NCI-H460 (cell line): ENCODE measurements at regions not wholly inside any gene's neighbourhood (a gene's known extent, or its start where the extent isn't known, plus 50 kb on each side); places are given as distances from the start of the nearest gene placed in this dataset.
"Not testable (repeated sequence)": the region's sequence is repeated elsewhere in the genome, so short reads cannot be mapped to it uniquely, and the experiment has no call there.

Source experiments
- DNase-seq: peaks from one replicate; pipeline ENCODE4 v3.0.0-alpha.2; 2016; ENCODE audit warnings: low read depth; ENCODE audit errors: extremely low read depth

DNA sequence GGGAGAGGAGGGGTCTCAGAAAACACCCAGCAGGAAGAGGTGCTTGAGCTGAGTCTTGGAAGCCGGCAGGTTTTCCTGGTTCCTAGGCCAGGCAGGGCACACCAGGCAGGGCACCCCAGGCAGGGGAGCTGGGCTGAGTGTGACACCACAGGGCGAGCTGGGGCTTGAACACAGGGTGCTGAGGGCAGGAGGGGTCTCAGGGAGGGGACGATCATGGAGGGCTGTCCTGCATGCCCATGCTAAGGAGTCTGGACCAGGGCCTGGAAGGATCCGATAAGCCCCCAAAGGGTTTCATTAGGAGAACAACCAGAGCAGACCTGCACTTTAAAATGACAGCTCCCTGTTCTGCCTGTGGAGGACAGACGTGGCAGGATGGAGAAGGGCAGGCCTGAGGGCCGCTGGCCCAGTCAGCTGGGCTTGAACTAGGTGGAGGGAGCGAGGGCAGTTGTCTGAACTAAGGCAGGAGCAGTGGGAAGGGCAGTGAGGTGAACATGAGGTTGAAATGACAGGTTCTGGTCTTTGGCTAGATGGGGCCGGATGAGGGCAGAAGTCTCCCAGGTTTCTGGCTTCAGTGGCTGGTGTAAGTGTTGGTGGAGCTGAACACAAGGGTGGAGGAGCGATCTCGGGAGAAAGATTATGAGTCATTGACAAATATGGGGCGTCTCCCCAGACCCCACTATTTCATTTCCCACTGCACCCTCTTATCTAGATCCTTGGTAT lies 171.0 kb upstream of the PZP start:
- no peak for DNase-seq

- no peak for DNase-seq
Observed at GRCh38 chr12:9378430-9378835, 170.2 kb upstream of the PZP start.

DNA sequence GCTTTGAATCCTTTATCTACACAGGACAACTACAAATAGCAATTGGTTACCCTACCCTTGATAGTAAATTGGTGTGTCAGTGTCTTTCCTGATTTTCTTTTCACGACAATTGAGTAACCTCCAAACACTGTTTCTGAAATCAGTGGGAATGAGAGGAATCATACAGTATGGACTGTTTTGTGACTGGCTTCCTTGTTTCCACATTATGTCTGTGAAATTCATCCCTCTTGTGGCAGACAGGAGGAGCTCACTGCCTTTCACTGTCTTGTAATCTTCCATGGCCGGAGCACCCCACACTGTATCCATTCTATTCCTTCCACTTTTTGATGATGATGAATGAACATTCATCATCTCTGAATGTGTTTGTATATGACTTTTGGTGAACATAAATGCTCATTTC lies 164.0 kb upstream of the PZP start:
- no peak for DNase-seq

DNA sequence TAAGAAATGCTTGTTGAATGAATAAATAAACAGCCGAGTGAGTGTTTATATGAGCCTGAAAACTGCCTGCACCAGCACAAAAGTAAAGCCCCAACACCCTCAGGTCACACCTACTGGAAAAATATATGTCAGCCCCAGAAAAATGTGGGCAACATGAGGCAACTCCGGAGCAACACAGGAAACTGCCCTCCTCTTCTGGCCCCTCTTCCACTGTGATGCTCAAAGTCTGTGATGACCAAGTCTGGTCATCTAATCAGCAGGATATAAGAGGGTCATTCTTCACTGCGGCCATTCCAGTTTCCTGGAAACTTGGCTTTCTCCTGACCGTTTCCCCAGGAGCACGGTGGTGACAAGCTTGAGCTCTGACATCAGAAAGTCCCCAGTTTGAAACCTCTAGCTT lies 159.6 kb upstream of the PZP start:
- no peak for DNase-seq

- no peak for DNase-seq
Observed at GRCh38 chr12:9367201-9367600, 159.0 kb upstream of the PZP start.

DNA sequence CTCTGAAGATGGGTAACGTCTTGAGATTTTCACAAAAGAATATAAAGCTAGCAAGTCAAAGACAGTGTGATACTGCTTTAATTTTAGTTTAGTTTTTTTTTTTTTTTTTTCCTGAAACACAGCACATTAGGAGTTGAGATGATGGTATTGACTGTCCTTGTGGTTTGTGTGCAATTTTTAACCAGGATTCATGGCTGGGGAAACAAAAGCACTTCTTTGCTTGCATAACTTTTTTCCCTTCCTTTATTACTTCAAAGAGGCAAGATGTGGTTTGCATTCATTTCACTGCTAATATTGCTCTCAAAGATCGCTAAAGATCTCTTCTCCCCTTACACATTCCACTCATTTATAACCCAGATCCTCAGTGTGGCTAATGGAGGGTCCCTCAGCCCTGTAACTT lies 157.1 kb upstream of the PZP start:
- no peak for DNase-seq

GRCh38 chr12:9364224-9365176 lies 156.3 kb upstream of the PZP start:
- DNase-seq, result no peak

DNA sequence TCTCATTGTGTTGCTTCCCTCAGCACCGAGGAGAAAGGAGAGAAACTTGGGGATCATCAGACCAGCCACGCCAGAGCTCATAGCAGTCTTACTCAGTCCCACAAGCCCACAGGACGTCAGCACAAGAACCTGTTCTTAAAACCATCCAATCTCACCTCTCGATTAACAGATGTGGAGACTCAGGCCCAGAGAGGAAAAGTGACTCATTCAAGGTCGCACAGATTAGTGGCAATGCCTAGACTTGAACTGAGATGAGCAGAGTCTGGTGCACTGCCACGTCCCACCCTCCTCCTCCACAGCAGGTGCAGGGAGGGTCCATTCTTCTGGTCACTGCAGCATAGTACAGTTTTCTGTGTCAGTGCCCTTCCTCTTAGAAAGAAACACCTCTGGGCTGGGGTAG lies 154.9 kb upstream of the PZP start:
- no peak for DNase-seq

- DNase-seq, result no peak
Observed at GRCh38 chr12:9361879-9362326, 153.7 kb upstream of the PZP start.

- not testable (repeated sequence) for DNase-seq
Observed at GRCh38 chr12:9354009-9354754, 146.0 kb upstream of the PZP start.

GRCh38 chr12:9351136-9351535 lies 142.9 kb upstream of the PZP start:
- DNase-seq, result no peak

GRCh38 chr12:9349888-9350885 lies 142.0 kb upstream of the PZP start:
- DNase-seq, result no peak

DNA sequence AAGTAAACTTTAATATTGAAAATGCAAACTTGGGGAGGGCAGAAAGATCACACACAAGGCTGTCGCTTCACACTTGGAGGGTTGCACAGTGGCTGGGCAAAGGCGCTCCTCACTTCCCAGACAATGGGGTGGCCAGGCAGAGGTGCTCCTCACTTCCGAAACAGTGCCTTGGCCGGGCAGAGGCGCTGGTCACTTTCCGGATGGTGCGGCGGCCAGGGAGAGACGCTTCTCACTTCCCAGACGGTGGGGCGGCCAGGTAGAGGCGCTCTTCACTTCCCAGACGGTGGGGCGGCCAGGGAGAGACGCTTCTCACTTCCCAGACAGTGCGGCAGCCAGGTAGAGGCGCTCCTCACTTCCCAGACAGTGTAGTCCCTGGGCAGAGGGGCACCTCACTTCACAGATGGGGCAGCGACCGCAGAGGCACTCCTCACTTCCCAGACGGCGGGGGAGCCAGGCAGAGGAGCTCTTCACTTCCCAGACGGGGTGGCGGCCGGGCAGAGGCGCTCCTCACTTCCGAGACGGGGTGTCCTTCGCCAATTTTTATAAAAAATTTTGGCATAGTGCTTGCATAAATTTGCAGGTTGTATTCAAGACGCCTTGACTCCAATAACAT lies 140.8 kb upstream of the PZP start:
- no peak for DNase-seq

- no peak for DNase-seq
Observed at GRCh38 chr12:9347328-9348127, 139.3 kb upstream of the PZP start.

GRCh38 chr12:9346866-9347327 lies 138.7 kb upstream of the PZP start:
- no peak for DNase-seq

DNA sequence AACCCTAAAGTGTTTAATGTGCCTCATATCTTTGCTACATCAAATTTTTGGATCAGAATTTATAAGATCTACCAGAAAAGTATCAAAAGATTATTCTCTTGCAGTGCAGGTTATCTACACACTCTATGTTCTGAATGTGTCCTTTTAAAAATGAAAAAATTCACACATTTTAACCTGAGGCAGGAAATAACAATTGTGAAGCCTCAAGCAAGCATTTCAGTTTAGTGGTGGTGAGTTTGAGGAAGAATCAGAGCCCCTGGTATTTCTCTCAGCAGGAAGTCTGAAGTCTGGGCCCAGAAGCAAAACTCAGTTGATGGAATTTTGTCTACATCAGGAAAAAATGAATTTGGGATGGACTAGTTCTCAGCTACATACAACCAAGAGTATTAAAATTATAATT lies 137.0 kb upstream of the PZP start:
- DNase-seq, result no peak

DNA sequence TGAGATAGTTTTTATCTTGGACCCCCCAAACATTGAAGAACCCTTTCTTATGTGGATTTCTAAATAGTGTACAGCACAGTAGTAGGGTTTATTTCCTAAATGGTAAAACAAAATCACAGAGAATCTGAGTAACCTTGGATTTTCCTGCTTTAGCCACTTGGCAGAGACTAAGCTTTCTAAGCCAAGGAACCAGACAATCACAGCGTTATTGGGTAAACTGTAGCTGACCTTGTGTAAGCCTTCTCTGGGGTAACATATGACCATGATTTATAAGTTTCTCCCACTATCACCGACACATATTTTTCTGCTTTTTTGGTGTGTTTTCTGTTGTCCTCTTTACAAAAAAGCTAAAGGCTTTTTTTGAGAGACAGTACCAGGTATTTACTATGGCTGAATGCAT lies 136.3 kb upstream of the PZP start:
- no peak for DNase-seq

DNA sequence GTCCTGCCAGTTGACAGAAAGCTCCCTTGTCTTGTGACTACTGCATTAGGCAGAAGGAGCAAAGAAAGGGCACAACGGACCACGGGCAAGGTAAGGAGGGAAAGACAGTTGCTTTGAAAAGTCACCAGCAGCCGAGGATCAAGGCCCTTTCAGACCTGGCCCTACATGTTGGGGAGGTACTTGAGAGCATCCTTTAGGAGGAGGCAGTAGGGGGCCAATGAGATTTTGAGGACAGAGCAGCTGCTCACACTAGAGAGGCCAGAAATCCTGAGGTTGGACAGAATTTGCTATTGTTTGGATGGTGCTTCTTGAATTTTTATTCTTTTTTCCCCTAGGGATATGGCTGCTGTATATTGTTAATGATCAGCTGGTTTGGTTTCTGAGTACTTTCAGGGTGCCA lies 135.5 kb upstream of the PZP start:
- DNase-seq, result no peak
